GM18511 (cell line): ENCODE measurements at regions not wholly inside any gene's neighbourhood (a gene's known extent, or its start where the extent isn't known, plus 50 kb on each side); places are given as distances from the start of the nearest gene placed in this dataset.
A peak's percentile ranks its signal among the peaks of the same experiment; 100 is the strongest.

Source experiments
- ATAC-seq: cut with Tn5 transposase; IDR thresholded peaks from one replicate; pipeline ENCODE4 v1.9.1; 2021; ENCODE audit warnings: mild to moderate bottlenecking, moderate library complexity; ENCODE audit not compliant: unreplicated experiment

DNA sequence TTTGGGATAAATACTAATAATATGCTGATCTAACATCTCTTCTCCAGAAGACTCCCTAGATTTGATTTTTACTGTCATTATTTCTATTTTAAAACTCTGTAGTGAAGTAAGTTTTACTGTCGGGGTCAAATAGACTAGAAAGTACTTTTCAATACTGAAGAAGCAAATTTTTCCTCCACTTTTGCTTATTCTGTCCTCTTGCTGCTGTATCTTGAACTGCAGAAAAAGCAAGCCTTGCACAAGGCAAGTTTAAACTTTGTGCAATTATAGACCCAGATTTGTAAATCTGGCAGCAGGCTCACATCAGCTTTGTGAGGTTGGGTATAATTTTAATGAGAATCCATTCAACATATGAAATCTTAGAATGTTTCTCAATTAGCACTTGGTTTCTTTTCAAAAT is 151.1 kb upstream of the ETS2 start:
- ATAC-seq, result no peak

DNA sequence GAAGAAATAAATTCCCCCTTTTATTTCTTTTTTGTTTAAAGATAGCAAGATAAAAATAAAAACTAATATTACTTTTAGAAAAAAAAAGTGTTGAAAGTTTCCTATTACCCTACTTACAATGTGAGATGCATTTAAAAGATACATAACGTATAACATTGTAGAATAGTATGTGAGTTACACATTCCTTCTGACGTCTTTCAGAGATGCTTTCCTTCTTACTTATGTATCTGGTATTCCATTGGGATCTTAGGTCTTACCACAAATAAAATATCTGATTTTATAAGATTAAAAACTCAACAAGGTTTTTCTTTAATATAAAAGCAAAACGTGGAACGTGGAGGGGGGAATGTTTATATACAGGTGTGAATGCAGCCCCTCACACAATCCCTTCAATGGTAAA is 147.2 kb upstream of the ETS2 start:
- no peak for ATAC-seq

DNA sequence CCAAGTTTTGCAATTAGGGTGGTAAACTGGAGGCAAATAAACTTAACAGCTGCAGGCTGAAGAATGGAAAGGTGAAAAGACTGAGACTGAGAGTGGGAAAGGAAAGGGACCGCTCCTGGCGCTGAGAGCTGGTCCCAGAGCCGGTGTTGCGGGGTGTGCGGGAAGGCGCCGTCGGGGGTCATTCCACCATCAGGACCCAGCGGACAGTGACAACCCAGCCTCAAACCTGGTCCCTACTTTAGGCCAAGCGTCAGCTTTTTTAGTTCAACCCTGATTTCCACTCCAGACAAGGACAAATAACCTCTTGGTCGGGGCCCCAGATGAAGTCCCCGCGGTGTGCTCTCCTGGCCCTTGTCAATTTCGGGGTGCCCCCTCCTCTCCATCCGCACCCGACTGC is 145.8 kb upstream of the ETS2 start:
- ATAC-seq, result no peak

DNA sequence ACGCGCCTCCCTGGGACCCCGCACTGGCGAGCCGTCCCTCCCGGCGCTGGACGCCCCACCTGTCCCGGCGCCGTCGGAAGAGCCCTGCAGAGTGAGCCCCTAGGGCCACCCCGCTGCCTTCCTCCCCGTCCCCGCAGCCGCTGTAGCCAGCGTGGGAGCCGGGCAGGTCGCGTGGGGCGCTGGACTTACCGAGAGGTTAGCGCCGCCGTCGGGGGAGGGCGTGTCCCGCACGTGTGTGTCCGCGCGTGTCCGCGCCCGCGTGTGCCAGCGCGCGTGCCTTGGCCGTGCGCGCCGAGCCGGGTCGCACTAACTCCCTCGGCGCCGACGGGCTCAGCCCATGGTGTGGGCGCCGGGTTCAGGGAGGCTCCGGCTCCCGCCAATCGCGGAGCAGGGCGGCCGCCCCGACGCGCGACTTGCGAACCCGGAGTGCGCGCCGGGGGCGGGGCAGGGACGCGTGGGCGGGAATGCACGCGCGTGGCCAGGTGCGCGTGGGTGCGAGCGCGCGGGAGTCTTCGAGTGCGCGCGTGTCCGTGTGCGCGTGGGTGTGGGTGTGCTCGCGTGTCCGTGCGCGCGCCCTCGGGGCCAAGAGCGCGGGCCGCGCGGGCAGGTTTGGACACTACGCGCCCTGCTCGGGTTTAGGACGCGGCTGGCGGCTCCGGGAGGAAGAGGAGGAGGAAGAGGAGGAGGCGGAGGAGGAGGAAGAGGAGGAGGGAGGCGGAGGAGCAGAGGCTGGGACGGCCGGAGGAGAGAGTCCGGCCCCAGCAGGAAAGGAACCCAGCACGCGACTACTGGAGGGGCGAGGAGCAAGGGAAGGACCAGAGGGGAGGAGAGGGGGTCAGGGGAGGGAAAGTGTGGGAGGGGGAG is 145.2 kb upstream of the ETS2 start:
- no peak for ATAC-seq

DNA sequence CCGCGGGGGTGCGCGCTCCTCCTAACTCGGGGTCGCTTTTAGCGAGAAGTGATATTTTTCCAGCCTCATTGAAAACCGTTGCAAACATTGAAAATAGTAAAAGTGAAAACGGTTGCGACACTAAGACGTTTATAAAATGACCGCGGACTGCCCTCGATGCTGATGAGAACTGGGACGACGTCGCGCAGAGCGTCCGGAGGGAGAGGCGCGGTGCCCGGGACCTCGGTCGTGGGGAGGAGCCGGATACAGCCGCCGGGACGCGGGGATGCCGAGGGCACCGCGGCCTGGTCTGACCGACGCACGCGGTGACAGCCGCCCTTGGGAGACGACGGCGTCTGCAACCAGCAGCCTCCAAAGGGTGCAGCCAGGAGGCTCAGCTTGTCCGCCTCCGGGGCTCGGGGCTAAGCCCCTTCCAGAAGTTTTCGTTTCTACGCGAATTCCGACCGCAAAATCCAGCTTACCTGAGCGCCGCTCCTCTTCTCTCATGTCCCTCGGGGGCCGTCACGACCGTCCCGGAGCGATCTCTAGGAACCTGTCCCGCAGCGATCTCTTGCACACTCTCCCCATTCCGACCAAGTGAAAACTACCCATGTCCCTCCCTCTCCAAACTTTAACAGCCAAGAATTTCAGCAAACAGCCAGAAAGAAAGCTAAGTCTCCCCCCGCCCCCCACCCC is 144.4 kb upstream of the ETS2 start:
- ATAC-seq, result no peak

DNA sequence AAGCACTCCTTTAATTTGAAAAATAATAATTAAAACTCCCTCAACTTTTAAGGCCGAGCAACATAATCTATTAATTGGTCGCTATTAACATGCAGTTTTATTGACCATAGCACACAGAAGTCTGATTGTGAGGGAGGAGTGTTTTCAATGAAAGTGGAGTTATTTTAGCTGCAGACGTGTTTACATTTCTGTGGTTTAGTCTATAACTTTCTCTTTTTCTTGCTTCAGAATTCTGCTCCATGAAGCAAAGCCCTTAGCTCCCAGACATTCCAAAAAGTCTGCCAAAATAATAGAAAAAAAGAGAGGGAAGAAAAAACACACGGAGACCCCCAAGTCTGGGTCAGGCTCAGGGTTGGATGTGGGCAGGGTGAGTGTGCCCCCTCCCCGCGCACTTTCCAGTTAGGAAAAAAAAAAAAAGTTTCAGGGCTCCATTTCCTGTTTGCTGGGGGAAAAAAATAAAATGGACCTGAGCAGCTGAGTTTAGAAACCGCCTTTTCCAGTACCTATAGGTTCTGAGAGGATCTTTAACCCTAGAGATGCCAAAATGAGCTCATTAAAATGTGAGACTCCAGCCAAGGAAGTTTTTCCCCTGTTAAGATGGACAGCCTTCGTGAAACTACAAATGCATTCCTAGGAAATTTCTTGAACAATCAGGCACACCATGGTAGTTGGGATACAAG is 143.7 kb upstream of the ETS2 start:
- ATAC-seq, result no peak

DNA sequence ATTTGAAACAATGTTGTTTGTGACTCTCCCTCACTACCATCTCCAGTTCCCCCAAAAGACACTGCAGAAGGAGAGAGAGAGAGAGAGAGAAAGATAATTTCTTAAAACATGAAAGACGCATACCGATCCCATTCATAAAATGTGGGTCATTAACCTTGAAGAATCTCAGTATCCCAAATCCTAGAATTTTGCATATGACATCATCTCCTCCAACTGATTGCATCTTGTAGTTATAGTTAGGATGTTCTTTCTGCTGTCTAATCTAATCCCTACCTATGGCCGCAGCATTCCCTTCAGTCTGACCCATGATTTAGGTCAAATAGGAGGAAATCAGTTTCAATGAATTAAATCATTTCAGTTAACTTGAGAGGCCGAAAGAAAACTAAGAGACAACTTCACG is 142.4 kb upstream of the ETS2 start:
- ATAC-seq, result no peak

DNA sequence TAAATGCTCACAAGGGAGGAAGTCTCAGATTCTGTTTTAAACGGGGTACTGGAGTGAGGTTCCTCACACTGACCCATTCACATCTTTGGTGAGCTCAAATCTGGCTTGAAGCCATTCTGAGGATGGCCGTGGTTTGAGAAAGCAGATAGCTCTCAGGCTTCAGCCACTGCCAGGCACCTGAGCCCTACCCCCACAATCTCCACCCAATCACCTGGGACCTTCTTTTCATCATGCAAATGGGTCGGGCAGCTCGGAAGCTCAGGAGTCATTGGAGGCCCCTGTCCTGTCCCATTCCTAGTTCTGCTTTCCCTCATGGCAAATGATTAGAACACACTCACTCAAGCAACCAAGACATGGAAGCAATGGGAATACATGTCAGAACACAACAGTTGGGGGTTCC is 141.4 kb upstream of the ETS2 start:
- ATAC-seq, result no peak

DNA sequence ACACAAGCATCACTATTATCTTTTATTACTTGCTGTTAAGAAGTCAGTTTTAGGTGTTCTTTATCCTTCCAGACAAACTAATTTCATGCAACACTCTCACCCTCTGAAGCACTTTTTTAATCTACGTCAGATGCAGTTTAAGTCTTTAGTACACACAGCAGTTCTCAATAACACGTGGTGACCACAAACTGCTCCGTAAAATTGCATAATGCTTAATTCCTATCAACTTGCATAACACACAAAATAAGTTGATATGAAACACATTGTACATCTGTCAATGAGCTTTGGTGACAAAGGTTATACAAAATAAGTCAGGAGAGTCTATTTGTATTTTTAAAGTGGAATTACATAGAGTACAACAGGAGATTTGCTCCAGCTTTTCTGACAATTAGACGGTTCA is 140.9 kb upstream of the ETS2 start:
- ATAC-seq, result no peak

DNA sequence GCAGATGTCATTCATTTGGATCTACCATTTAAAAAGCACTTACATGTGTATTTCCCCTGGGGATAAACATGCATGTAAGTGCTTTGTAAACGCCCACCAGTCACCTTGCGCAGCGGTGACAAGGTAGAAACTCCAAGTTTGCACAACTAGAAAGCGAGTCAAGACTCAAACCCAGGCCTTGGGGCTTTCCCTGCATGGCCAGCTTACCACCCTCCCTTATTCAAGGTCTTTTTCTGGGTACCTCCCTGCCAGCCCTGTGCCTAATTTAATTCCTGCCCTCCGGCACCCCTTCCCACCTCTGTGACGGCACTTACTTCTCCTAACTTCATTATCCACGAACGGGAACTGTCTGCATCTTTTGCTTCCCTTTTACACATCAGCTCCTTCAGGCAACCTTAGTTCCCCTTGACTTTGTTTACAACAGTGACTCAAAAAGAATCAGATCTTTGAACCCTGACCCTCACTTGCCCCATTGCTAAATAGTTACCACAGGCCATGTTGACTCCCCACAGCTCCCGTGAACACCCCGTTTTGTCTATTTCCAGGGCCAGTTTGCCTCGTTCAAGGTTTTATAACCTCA is 138.3 kb upstream of the ETS2 start:
- ATAC-seq, result no peak

DNA sequence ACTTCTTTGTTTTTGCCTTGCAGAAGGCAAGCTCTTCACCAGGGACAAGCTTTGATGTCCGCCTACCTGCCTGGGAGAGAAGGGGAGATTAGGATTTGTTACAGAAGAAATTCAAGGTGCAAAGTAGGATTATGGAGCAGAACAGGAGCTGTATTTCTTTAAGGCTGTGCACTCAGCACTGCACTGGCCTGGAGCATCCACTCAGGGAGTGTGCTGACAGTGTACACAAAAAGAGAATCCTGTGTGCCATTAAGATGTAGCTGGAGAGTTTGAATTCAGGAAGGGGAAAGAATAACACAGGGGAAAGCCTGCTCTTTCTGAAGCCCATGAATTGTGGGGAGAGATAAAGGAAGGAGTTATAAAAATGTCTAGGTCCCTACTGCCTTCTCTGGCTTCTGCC is 137.7 kb upstream of the ETS2 start:
- no peak for ATAC-seq

DNA sequence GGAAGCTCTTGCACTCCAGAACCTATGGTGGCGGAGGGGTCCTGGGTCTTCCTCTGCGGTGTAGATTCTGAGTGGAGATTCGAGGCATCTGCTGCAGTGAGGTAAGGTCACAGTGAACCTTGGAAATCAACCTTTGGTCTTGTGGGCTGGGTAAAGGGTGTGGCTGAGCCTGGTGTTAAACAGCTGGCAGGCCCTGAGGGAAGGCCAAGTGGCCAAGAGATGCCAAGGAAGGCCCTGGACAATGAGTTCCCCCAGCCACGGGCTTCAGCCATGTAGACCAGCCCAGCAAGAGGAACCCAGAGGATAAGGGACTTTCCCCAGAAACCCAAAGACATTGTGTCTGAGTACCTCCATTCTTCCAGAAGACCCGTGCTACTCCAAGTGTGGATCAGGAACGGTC is 137.2 kb upstream of the ETS2 start:
- no peak for ATAC-seq

DNA sequence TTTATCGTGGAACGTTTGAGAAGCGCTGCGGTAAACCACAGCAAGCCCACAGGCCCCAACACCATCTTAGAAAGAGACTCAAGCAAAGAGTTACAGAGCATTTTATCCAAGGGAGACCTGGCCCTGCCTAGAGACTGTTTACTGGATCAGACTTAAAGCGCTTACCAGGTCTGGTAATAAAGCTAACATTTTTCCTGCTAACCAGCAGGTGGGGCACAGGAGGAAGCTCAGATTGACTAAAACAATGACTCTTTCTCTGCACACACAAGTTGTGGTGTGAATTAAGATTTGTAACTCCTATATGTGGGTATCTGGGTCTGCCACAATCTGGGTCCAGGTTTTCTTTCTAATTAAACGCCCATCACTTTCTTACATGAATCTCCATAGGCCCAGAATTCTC is 136.5 kb upstream of the ETS2 start:
- no peak for ATAC-seq

DNA sequence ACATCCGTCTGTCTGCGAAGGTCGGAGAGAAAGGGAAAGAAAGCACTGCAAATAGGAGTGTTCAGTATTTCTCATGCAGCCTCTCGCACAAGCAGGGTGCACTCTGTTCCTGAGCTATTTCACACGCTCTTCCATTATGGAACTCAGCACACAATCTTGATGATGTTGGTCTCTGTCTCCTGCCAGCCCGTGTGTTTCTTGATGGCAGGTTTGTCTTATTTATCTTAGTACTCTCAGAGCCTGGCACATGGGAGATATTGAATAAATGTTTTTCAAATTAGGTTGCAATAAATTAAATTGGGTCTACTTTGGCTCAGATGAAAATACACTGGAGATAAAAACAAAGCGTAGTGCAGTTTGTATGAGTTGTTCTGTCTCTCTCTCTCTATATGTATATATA is 134.9 kb upstream of the ETS2 start:
- ATAC-seq, result no peak

DNA sequence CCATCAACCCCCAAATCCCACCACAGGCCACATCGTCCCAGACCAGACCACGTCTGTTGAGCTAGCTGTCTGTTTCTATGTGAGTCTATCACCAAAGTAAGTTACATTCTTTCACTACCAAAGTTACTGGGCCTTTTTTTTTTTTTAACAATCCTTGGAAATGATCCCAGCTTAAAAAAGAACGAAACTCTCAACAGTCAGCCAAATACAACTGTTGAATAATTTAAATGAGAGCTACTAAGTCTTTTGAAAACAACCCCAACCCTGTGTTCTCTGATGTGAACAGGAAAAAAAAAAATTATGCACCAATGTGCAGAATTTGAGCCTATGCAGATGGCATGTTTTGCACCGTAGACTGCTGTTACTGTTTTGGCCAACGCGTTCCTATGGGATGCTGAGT is 134.0 kb upstream of the ETS2 start:
- no peak for ATAC-seq

DNA sequence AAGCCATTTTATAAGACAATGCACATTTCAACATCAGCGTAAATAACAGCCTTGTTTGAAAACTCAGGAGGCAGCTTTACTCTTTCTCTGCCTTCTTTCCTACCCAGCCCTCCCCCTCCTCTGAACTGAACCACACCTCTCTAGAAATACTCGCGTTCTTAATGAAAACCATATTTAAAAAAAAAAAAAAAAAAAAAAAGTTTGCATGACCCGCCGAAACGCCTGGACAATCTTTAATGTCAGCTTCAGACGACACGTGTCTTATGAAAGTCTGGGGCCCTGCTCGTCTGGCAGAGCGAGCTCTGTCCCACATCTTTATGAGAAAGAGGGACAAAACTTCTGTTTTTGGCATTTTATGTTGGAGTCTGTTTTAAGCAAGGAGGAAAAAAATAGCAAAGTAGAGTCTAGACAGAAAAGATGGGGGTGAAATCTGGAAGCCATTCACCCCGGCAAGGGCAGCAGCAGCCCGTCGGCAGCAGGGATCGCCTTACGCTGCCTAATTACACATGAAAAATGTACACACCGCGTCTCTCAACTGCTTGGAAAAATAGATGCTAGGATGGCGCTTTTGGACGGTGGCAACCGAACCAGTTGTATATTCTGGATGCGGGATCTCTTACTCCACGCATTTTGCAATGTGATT is 130.4 kb upstream of the ETS2 start:
- no peak for ATAC-seq

DNA sequence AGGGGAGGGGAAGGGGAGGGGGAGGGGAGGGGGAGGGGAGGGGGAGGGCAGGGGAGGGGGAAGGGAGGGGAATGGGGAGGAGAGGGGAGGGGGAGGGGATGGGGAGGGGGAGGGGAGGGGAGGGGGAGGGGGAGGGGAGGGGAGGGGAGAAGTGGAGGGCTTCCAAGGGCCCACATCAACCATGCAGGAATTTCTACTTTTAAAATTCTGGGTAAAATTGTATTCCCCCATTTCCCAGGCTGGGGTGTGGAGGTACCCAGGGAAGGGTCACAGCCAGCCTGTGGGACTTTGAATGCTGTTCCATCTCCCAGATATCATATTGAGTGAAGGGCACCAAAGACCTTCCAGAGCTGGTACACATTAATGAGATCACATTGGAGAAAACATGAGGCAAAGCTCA is 126.9 kb upstream of the ETS2 start:
- ATAC-seq, result no peak

DNA sequence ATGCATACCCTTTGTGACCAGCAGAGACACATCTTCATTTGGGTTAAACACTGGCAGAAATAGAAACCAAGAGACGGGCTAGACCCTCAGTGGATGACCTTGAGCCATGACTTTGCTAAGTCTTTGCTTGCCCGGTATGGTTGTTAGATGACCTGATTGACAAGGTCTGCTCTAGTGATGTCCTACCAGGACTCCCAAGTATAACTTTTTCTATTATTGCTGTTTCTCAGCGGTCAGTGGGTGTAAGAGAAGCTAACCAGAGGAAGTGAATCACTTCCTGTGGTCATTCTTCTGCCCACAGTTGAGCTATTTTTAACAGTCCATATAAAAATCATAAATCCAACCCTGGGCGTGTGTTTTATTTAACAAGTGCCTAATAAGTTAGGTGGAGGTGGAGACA is 126.2 kb upstream of the ETS2 start:
- peak; percentile 70 for ATAC-seq

DNA sequence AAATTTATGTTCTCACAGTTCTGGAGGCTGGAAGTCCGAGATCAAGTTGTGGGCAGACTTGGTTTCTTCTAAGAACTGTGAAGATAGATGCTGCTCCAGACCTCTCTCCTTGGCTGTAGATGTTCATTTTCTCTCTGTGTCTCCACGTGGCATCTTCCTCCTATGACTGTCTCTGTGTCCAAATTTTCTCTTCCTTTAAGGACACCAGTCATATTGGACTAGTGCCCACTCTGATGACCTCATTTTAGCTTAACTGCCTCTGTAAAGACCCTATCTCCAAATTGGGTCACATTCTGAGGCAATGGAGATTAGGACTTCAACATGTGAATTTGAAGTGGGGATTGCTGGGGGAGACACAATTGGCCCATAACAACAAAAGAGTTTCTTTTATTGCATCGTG is 125.3 kb upstream of the ETS2 start:
- ATAC-seq, result no peak

DNA sequence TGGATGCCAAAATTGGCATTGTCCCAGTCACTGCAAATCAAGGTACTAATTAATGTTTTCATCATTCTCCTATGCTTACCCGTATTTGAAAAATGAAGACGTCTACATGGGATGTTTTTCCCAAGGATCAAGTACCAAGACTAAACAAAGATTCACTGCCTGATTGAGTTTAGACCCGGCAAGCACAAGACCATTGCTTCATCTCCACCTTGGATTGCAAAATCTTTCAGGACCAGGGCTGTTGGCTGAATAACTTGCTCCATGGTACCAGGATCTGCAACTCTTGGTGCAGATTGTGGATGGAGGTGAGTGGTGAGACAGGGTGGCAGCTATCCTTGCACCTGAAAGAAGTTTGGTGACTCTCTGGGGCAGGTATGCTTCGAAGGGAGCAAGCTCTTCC is 122.5 kb upstream of the ETS2 start:
- no peak for ATAC-seq

DNA sequence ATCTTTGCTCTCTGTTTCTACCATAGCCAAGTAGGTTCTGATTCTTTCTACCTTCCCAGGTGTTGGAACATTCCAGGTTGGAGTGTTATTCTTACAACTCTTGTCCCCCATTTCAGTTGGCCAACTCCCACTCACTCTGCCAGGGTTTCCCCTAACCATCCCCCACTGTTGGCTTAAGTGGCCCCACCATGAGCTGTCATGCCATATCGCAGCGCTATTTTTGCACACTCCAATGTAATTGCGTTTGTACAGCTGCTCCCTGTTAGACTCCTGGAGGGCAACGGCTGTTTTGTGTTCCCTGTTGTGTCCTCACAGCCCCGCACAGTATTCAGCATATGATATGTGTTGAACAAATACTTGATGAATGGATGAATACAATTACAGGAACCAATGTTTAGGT is 117.7 kb upstream of the ETS2 start:
- no peak for ATAC-seq
